ENCODE measurements at regions not wholly inside any gene's neighbourhood (a gene's known extent, or its start where the extent isn't known, plus 50 kb on each side); places are given as distances from the start of the nearest gene placed in this dataset.

- TF ChIP-seq CTCF (IDR thresholded peaks at IDR 0.05) = no peak
- TF ChIP-seq POLR2AphosphoS5 (IDR thresholded peaks at IDR 0.05) = no peak
- TF ChIP-seq POLR2A (IDR thresholded peaks at IDR 0.05; ENCODE audit: low read depth) = no peak
- no peak for TF ChIP-seq EP300 (IDR thresholded peaks at IDR 0.05)
These were observed 968.2 kb downstream of the STIM2 start for GRCh38 chr4:27828843-27829242.

Measured in esophagus muscularis mucosa (tissue), 4 donors.